Fibroblast of skin of back (primary cell): ENCODE measurements at regions not wholly inside any gene's neighbourhood (a gene's known extent, or its start where the extent isn't known, plus 50 kb on each side); places are given as distances from the start of the nearest gene placed in this dataset.
"Not testable (repeated sequence)": the region's sequence is repeated elsewhere in the genome, so short reads cannot be mapped to it uniquely, and the experiment has no call there.

ENCODE experiments used
- DNase-seq: peaks from one replicate; pipeline ENCODE4 v3.0.0-alpha.2; 2013

DNA sequence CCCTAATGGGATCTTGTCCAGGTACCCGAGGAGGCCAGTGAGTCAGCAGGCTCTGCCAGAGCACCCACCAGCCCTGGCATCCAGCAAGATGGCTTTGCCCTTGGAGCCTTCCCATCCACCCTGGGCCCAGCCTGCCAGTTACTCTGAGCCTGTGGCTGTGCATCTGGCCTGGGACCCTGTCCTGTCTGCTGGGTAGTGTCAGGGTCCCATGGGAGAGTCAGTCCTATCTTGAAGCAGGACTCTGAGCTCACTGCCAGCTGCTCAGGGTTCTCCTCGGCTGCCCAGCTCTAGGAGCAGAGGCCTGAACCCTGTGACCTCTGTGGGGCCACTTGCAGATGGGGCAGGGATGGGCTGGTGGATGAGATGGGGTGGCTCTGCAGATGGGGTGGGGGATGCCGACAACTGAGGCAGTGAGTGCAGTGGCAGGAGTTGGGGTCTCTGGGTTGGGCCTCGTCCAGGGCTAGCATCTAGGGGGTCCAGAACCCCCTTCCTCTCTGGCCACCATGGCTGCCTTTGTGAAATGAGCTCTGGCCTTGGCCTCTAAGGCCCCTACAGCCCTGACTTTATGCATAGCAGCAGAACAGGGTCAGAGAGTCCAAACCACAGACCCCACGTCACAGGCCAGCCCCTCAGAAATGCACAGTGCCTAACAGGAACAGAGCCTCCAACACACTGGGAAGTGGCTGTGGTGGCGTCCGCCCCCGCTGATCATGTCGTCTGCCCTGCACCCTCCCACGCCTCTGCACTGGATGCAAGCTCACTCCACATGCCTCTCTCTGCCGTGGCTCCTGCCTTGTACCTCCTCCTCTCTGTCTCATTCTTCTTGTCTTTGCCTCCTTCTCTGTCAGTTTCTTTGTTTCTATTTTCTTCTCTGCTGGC is 88.1 kb upstream of the RET start:
- DNase-seq, result no peak

DNA sequence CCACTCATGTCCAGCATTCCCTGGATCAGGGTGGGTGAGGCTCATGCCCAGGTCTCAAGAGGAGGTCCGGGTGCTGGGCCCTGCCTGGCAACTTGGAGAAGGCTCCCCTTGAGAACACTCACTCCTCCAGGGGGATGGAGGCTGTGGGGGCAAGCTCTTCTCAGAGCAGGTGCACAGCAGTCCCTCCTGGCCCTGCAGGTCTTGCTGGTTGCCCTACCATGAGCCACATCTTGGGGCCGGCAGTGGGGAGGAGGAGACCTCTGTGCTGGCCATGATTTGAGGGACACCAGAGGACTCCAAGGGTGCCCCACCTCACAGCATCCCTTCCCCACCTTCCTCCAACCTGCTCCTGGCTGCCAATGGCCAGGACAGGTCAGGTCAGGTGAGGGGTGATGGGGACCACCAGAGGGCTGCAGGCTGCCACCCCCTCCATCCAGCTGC is 87.4 kb upstream of the RET start:
- DNase-seq, result no peak

- DNase-seq, result no peak
These were observed 86.7 kb upstream of the RET start for GRCh38 chr10:42990016-42990720.

GRCh38 chr10:42990721-42991441 is 86.0 kb upstream of the RET start:
- DNase-seq, result no peak

DNA sequence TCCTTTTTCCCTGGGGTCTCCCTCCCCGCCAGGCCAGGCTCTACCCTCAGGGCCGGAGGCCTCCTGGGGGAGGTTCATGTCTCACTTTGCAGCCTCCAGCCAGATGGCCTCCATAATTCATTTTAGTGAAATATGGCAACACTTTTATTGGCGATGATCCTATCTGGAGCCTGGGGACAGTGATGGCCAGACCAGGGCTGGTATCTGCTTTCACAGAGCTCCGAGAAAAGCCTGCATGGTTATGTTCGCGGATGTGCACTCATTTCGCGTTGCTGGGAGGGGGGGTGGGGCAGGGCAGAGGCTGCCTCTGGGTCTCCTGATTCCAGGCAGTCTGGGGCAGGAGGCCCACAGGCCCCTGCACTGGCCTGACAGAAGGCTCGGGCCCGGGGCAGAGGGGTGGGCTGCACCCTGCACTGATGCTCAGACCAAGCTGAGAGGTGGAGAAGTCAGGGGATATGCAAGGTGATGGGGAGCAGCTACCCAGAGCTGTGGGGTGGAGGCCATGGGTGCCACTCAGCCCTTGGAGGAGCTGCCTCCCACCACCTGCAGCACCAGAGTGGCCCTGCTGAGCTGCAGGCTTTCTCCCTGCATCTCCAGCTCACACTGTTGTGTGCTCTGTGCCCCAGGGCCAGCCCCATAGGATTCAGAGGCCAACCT is 85.3 kb upstream of the RET start:
- no peak for DNase-seq

DNA sequence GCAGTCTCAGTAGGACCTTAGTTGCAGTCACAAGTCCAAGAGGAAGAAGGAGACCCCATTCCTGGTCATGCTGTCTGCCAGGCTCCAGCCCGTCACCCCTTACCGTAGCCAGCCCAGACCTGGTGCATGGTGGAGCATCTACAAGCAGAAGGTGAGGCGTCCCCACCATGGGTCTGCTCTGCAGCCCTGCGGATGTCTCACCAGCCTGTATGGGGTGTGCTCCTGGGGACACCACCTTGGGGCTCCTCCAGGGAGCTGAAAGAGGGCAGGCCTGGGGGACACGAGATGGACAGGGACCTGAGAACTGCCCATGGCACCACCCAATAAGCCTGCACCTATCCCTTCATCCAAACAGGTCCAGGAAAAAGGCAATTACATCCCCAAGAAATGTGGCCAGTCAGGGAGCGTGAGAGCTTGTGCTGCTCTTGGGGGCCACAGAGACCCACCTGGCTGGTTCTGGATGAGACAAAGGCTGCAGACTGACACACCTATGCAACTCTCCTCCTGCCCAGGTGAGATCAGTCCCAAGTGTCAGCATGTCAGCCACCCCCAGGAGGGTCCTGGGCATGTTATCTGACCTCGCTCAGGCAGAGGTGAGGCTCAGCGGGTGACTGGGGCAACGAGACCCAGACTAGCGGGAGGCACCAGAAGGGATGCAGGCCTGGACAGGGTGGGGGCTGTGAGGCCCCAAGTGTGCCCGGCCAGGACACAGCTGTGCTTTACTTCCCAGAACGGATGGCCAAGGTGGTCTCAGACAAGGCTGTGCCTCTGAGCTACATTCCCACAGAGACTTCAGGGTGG is 84.5 kb upstream of the RET start:
- DNase-seq, result no peak

GRCh38 chr10:42992957-42993390 is 83.9 kb upstream of the RET start:
- no peak for DNase-seq

GRCh38 chr10:42994909-42995308 is 82.0 kb upstream of the RET start:
- DNase-seq, result not testable (repeated sequence)

DNA sequence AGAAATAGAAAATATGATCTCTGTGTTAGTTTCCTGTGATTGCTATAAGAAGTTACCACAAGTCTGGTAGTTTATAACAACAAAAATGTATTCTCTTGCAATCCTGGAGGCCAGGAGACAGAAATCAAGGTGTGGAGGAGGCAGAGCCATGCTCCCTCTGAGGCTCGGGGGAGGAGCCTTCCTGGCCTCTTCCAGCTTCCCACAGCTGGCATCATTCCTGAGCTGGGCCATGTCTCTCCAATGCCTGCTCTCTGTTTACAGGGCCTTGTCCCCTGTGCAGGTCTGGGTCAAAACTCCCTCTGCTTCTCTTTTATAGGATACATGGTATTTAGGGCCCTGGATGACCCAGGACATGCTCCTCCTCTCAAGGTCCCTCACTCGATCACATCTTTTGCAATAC is 81.3 kb upstream of the RET start:
- no peak for DNase-seq

- no peak for DNase-seq
These were observed 80.3 kb upstream of the RET start for GRCh38 chr10:42996588-42996987.

DNA sequence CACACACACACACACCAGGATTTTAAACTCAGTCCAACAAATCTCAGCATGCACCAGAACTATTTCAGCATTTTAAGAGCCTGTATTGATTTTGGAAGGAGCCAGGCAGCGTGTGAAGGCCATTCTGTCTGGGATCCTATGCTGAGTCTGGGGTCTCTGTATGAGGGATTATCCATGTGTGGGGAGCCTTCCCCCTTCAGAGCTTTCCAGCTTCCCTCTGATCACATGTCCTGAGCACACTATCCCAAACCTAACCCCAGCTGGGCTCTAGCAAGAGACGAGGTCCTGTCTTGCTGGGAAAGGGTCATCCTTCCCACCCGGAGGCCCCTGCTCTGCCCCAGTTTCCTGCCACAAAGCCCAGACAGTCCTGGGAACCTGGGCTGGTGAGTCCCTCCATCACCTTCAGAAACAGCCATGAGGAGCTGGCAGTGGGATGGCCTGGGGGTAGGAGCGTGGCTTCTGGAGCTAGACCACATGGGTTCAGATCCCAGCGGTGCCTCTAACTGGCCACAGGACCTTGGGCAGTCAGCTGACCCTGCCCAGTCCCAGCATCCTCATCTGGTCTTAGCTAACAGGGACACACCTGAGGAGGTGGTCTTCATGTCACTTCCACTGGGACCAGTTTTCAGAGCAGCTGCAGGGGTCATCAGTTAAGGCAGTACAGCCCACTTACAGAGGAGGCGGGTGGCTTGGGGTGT is 79.6 kb upstream of the RET start:
- no peak for DNase-seq

- DNase-seq, result no peak
These were observed 79.1 kb upstream of the RET start for GRCh38 chr10:42997849-42998165.

DNA sequence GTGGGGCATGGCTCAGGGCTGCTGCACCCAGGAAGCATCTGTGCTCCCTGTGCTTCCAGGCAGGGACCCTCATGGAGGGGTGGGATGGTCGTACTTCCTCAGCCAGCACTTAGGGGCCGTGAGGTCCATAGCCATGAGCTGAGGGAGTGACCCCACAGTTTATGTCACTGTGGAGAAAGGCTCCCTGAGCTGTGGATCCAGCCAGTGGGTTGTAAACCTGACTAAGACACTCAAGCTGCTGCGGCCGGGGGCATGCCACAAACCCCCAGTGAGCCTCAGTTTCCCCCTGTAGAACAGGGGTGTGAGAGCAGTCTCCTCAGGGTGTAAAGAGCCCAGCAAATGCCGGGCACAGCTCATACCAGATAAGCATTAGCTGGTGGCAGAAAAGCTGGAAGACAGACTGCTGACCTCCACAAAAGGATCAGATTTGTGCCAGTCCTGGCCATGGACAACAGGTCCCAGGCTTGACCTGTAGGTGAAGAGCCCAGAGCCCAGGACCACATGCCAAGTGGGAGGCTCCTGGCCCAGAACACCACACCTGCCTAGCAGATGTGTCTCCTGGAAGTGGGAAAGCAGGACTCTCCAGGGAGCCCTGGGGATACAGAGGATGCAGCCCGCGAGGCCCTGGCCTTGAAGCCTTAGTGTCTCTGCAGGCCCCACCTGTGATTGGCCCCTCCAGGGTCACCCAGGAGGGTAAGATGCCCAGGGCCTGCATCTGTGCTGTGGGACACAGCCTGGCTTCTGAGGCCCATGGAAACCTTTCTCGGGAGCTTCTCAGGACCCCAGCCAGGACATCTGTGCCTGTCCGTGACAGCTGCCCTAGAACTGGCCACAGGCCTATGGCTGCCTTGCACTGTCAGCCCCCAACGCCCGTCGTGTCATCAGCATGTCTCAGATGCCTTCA is 78.1 kb upstream of the RET start:
- DNase-seq, result no peak

GRCh38 chr10:42999385-43000020 is 77.4 kb upstream of the RET start:
- no peak for DNase-seq

DNA sequence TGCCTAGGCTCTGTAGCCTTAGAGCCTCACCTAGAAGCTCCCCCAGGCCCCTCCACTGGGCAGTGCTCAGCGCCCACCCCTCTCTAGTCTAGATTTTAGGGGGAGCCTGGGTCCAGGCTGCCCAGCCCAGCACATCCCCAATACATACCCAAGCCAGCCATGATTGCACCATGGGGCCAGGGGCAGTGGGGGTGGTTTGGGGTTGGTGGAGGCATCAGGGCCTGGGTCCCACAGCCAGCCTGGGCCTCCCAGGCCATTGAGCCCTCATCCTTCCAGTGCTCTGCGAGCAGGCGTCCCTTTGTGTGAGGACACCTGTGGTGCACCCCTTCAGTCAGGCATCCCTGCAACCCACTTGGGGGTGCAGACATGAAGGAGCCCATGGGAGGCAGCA is 76.9 kb upstream of the RET start:
- no peak for DNase-seq

DNA sequence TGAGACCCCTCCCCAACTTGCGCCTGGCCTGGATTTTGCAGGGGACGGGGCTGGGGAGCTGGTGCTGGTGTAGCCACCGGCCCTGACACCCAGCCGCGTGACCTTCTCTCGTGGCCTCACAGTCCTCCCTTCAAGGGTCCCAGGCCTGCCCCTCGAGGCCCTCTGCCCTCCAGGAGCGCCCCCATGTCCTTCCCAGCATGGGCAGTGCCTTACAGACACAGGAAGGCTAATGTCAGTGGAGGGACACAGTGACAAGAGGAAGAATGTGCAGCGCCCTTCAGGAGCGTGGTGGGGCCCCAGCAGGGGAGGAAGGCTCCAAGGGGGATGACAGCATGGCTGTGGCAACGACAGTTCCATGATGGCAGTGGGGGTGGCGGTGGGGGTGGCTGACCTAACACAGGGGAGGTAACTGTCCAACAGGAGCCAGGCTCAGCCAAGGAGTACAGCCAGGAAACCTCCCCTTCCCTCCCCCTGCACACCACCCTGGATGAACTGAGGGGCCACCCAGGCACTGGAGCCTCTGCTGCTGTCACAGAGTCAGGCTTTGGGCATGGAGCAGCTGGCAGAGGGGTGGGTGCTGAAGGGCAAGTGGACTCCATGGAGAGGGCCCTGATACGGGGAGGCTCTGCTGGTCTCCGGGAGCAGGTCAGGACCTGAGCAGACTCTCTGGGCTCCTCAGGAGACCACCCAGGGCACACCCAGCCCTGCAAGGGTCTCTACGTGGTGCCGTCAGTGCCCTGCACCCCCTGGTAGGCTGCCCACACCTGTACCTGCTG is 76.0 kb upstream of the RET start:
- no peak for DNase-seq

DNA sequence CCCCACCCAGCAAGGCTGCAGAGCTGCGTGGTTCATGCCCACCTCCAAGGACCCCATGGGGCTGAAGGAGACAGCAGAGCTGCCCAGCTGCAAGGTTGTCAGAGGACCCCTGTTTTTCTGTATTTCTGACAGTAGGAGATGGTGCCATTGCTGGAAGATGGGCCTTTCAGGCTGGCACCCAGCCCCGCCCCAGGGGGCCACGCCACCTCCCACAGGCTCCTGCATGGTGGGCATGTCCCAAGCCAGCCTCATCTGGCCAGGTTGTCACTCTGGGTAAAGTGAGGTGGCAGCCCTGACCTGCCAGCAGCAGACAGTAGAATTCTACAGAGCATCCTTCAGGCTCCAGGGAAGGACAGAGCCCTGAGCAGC is 75.5 kb upstream of the RET start:
- no peak for DNase-seq

DNA sequence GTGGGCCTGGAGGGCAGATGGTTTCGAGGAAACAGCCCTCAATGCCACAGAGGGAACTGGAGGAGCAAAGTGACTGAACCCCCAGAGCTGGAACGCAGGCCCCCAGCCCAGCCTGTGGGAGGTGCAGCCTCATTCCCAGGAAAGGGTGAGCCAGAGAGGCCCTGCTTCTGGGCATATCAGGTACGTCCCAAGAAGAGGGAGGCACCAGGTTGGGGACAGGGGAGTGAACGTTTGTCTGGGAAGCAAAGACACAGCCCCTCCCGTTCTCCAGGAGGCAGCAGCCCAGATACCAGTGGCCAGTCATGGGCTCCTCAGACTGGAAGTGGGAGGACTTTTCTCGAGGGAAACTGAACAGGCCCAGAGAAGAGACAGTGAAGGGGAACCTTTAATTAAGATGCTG is 74.3 kb upstream of the RET start:
- DNase-seq, result no peak

GRCh38 chr10:43006490-43006889 is 70.4 kb upstream of the RET start:
- DNase-seq, result no peak
